G401 (cell line): ENCODE measurements at regions not wholly inside any gene's neighbourhood (a gene's known extent, or its start where the extent isn't known, plus 50 kb on each side); places are given as distances from the start of the nearest gene placed in this dataset.
A peak's percentile ranks its signal among the peaks of the same experiment; 100 is the strongest.

Experiments used
- DNase-seq: peaks from one replicate; pipeline ENCODE4 v3.0.0-alpha.2; 2015; ENCODE audit warnings: low spot score
- in situ Hi-C: cut with HindIII; loops from 2 replicates; pipeline ENCODE4 v1.10.0; 2016; ENCODE audit warnings: low sequenced_read_pairs, mixed read lengths

DNA sequence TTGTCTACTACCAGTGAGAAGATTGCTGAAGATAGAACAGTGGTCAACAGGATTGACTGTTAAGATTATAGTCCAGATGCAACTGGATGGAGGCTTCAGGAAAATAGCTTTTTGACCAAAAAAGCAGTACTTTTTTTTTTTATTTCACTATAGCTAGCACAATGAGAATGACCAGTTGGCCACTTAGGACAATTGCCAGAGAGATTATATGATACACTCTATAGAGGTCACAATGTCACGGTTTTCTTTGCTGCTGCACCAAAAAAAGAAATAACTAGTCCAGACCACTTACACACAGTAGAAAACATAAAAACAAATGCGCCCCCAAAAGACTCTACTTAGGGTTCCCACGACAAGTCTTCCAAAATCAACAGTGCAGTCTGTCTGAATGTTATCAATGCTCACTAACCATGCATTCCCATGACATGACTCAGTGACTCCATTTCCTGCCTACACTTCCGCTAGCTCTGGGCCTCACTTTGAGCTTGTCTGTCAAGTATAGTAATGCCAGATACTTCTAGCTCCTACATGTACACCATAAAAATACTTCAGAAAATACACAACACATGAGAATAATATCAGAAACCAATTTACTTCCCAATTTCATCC lies 209.1 kb upstream of the STARD13 start:
- no peak for DNase-seq

DNA sequence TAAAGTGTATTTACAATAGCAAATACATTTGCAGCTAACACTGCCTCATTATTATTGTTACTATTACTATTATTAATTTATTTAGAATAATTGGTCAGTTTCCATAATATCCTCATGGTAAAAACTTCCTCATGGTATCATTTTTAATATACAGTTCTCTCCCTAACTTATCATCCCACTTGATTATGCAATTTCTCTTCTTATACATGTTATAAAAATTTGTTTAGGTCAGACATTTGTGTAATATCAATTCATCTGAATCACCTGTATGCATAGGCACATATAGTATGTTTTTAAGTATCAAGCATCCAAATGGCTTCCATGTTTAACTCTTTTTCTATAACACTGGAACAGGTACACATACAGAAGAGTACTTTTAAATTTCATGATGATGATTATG lies 210.8 kb upstream of the STARD13 start:
- in situ Hi-C loops, result no loop called here
- no peak for DNase-seq

More for the DNA sequence above, 209.1 kb upstream of the STARD13 start:
- in situ Hi-C loops, result no loop called here

DNA sequence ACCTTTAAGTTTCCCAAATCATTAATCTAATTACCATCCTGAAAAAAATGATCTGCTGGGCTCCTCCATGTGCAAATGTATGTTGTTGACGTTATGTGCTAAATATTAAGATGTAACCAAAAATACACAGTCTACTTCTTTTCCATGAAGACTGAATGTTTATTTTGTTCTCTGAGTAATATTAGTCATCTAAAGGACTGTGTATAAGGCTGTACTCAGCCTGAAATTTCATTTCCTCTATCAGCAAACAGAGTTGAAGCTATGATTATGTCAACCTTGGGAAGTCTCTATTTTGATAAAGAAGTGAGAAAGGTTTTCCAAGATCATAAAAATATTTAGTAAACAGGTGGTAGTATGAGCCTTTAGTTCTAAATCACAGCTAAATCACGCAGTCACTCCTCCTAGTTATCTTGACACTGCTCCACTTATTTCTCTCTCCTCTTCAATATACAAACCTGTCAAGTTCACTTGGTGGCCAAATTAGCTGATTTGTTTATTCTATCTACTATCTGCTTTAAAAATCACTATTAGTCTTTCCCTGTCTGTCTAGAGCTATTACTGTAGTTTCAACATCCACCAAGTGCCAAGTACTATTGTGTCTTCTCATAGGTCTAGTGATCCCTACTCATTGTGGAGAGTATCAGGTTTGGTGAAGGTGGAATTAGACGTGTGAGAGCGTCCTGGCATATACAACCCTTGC lies 211.7 kb upstream of the STARD13 start:
- DNase-seq, result no peak
- in situ Hi-C loops, result no loop called here

DNA sequence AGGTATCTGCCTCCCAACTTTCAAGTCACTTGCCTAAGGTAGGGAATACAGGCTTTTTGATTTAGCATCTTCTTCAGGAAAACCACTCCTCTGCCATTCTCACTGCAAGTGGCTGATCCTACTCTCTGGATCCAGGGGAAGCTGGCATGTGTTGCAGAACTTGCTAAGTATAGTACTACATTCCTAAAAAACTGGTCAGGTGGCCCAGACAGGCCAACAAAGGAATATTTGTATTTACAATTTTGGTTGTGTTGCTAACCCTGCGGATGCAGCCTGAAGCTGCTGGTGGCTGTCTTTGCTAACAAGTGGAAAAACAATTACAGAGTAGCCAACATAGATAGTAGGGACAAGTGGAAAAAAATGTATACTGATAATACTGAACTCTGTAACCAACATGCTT lies 222.5 kb upstream of the STARD13 start:
- in situ Hi-C loops, result no loop called here
- no peak for DNase-seq

DNA sequence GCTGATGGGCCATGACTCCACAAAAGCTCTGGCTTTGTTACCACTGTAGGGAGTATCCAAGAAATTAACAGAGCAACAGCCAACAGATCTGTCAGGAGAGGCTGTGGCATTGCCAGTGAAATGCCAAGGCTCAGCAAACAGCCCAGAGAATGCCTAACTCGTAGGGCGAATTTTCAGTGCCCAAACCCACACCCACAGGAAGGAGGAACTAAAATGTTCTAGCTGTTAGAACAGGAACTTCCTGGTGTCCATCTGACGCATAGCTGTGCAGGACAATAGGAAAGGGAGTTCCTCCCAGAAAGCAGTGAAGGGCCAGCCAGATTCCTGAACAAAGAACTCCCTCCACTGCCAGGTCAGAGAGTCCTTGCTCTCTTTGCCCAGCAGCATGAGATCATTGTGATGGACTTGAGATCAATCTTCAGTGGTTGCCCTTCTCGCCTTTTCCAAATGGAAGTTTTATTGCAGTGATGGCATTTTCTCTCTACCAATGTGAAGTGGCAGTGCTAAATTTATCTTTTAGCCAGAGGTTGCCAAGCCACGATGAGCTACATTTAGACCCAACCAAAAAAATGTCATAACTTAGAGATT lies 224.2 kb upstream of the STARD13 start:
- in situ Hi-C loops, result no loop called here
- DNase-seq, result peak; percentile 65

DNA sequence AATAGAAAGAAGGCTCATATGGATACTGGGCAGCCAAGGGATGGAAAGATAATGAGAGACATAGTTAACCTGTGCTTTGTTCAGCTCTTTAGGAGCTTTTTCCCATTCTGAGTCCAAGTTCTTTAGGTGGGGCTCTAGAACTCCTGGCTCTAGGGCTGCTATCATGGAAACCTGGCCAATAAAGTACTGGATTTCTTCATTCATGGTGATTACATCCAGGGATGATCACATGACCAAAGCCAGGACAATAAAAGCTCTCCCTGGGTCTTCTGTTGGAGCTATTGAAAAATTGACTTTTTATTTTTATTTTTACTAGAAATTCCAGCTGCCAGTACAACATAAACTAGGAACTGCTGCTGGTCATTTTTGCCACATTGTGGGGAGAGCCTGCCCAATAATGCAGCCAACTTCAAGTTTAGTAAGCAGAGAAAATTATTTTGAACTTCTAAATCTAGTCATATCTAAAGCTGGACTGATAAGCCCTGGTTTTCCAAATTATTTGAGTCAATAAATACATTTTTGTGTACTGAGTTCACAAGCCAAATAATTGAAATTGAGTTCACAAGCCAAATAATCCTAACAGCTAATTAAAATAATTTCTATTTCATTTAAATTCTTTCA lies 224.9 kb upstream of the STARD13 start:
- in situ Hi-C loops, result no loop called here
- DNase-seq, result no peak

DNA sequence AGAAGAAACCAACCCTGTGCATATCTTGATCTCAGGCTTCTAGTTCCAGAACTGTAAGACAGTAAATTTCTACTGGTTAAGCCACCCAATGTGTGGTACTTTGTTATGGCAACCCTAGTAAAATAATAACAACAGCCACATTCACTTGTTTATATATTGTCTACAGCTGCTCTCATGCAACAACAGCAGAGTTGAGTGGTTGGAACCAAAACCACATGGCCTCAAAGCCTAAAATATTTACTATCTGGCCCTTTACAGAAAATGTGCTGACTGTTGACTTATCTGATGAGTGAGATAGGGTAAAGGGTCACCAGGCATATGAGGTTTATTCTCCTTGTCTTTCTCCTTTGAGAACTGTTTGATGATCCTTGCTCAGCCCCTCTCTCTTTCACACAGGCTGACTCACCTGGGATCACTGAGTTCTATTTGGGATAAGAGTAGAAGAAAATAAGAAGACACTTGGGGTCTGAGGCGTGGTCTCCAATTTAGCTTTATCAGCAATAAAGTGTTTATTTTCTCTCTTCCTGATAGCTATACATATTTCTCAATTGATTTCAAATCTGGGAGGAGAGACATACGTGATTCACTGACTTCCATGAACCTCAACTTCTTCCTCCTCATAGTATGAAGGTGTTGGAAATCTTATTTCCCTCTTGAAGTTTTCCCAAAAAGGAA lies 227.5 kb upstream of the STARD13 start:
- in situ Hi-C loops, result no loop called here
- DNase-seq, result no peak

DNA sequence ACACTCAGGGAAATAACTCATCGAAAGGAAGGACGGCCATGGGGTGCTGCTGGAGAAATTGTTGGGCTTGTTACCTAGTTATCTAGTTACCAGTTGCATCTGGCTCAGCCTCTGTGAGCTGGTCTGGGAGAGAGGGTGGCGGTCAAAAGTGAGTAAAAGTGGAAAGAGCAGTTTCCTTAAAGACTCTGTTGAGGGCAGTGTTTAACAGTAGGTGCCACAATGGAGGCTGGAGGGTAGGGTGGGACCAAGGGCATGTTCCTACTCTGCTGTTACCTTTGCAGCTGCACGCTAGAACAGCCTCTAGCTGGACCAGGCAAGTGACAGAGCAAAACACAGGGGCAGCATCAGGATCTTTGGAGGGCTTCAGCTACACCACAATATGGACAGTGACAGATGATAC lies 228.8 kb upstream of the STARD13 start:
- DNase-seq, result no peak
- in situ Hi-C loops, result no loop called here

DNA sequence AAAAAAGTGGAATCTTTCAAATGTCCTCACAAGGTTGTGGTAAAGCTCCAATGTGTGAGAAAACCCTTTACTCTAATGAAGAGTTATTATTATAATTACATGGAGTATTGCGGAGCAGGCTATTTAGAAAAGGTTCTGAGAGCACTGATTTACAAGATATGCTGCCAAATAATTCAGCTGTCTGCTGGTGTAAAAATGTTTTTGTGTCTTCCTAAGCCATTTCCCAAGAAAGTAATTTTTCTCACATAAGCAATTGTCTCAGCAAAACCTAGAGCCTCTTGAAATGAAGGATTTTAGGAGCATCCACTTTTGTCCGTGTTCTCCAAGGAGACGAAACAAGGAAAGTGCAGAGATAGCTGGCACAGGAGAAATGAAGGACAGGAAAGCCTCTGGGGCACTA lies 229.6 kb upstream of the STARD13 start:
- no peak for DNase-seq
- in situ Hi-C loops, result no loop called here

DNA sequence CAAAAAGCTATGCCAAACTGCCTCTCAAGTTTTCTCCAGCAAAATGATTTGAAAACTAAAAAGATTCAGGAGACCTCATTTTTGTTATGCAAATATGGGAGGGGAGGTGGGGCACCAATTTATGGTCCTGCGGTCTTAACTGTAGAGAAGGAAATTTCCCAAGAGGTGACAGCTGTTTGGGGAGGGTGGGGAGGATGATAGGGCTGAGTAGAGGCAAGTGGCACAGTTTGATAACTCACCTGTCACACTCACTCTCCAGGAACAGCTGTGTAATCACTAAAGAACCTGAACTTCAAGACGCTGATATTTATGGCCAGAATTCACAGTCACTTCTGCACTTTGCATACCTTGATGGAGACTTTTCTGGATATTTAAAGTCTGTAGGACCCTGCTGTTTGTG lies 232.9 kb upstream of the STARD13 start:
- no peak for DNase-seq
- in situ Hi-C loops, result no loop called here

DNA sequence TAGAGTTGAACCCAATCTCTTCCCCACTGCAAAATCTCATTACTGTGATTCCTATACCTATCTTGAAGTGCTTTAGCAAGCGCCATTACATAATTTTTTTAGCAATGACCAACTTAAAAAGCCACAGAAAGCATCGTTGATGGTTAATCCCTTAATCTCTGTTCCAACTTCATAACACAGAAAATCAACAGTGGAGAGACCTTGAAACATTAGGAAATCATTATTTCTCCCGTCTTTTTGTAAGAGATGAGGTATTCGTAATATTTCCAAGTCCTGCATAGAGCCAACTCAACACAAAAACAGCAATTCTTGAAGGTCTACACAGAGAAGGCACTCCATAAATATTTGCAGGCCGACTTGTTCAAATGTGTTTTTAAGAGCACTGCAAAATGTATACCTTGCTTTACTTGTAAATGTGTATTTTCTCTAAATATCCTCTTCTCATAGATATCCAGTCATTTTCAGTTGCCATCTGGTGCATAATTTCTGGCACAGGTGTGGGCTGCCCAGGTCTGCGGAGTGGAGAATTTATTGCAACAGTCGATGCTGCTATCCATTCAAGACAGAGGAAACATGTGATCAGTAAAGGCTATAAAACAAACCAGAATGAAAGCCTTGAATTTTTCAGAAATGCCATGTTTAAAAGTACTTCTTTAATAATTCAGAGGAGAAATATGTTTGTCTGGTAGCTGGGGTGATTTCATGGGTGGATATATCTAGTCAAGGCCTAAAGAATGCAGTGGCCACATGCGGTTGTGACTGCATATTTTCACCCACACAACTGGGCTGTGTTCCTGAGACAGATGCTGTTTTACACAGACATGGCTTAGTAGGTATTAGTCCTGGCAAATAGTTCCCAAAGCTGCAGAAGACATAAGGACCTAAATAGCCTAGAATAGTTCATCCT lies 234.3 kb upstream of the STARD13 start:
- in situ Hi-C loops, result no loop called here
- peak; percentile 75 for DNase-seq

DNA sequence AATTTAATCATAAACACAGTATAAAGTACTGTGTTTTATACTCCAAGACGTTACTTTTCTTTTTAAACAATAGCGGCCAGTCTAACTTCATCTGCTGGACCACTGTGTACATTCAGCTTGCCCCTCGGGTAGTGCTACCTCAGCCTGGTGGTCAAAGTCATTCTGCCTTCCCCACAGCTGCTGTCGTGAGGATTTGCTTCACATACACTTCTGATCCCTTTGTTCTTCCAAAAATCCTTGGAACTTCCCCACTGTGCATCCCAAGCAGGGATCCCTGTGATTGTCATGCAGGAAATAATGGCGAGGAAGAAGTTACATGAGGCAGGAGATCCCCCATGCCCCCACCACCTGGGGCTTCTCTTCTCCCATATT lies 234.9 kb upstream of the STARD13 start:
- DNase-seq, result no peak
- in situ Hi-C loops, result no loop called here

DNA sequence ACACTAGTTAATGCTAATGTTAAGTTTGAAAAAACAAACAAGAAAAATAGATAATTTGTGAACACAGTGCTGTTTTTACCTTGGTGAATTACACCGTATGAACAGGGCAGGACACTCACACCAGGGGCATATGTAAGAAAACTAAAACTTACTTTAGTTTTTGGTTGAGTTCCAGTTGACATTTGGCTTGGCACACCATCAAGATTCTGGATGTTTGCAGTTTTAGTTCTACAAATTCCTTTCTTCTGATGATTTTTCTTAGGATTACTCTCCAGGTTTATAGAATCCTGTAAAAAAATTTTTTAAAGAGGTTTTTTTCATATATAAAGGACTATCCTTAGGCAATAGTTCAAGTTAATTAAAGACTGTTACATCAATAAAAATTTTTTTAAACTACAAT lies 238.5 kb upstream of the STARD13 start:
- in situ Hi-C loops, result no loop called here
- DNase-seq, result no peak

DNA sequence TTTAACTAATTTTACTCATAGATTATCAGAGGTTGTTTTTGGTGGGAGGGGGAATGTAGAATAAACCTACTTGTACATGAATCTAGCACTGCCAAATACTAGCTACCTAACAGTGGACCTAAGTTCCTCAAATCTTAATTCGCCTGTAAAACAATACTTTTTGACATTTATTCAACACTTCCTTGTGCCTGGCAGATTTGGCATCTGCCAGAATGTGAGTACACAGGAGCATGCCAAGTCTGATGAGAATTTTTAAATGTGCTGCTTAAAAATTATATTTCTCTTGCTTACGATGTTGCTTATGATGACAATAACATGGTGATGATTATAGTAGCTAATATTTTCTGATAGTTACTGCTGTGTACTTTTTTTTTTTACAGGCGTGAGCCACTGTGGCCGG lies 240.2 kb upstream of the STARD13 start:
- DNase-seq, result peak; percentile 15

DNA sequence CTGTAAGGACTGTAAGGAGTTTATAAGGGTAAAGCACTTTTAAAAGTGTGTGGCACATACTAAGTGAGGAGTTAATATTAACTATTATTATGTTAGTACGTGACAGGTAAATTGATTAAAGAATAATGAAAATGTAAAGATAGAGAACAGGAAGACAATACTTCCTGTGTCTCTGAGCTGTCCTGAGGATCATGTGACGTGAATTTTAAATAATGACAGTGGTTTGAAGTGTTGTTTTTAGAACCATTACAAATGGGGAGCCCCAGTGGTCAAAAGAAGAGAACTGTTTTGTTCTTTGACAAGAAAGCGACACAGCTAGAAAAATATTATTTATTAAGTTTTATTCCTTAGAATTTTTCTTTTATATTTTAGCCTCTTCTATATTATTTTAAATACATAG lies 241.2 kb upstream of the STARD13 start:
- in situ Hi-C loops, result no loop called here

More for the DNA sequence above, 240.2 kb upstream of the STARD13 start:
- in situ Hi-C loops, result no loop called here

DNA sequence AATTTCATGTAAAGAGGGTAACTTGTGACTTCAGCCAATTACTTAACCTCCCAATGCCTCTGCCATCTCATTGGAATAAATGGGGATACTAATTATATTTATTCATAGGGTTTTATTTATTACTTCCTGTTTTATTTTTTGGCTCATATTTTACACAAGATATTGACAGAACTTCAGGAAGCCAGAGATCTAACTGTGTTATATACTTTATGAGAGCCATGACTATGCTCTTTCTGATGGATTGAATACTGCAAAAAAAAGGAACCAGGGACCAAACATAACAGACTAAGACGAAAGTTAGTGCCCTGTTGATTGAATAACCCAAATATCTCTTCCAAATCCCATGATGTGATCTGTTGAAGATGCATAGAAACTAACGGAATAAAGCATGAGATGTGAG lies 243.3 kb upstream of the STARD13 start:
- in situ Hi-C loops, result no loop called here
- no peak for DNase-seq

More for the DNA sequence above, 241.2 kb upstream of the STARD13 start:
- no peak for DNase-seq

DNA sequence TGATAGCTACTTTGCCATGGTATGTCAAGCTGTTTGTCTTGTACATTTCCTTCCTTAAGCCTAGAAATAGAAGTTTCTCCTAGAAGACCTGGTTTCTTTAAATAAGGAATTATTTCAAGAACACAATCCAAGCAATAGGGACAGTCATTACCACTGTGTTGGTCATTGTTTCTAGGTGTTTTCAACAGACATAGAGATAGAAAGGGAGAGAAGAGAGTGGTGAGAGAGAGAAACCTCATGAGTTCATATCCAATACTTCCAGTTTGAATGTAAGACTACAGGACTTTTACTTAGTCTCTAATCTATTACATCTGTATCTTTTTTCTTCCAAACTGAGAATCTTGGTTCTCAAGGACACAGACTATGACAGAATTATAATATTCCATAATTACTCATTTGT lies 245.9 kb upstream of the STARD13 start:
- no peak for DNase-seq
- in situ Hi-C loops, result no loop called here

DNA sequence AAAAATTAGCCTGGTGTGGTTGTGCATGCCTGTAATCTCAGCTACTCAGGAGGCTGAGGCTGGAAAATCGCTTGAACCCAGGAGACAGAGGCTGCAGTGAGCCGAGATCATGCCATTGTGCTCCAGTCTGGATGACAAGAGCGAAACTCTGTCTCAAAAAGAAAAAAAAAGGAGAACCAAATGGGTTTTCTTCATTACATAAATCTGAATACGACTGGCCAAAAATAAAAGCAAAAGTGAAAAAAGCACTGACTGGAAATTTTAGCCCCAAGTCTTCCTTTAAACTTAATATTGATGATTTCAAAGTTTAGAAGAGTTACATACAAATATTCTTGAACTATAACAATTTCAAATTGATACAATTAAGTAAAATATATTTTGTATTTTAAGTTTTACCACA lies 249.5 kb upstream of the STARD13 start:
- DNase-seq, result no peak
- in situ Hi-C loops, result no loop called here

DNA sequence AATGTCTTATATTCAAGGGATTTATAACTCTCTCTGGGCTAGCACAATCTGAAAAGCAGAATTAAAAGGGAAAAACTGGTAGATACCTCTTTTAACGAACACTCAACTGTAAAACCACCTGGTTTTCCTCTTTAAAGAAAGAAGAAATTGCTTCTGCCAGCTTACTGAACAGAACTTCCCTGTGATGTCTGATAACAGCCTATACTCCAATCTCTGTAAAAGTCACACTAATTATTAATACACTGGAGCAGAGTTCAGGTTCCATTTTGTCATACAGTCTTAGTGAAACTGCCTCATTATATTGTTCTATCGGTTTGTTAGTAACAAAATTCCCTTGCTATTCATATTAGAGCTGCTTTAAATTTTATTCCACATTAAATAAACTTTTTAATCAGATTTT lies 251.0 kb upstream of the STARD13 start:
- in situ Hi-C loops, result no loop called here
- no peak for DNase-seq
